22Rv1 (cell line): ENCODE measurements at regions not wholly inside any gene's neighbourhood (a gene's known extent, or its start where the extent isn't known, plus 50 kb on each side); places are given as distances from the start of the nearest gene placed in this dataset.

Experiments
- H3K27ac ChIP-seq: fragments of 450-650 bp; 2 replicates; pipeline ENCODE4 v1.5.1; 2017
- ZFX ChIP-seq: fragments of 450-650 bp; IDR thresholded peaks from 2 replicates; pipeline ENCODE4 v1.6.1; 2017; ENCODE audit warnings: antibody characterized with exemption, borderline replicate concordance
- TF ChIP-seq, protein P1 (sequence below): fragments of 450-650 bp; IDR thresholded peaks from 2 replicates; pipeline ENCODE4 v1.5.1; 2017; ENCODE audit warnings: mild to moderate bottlenecking

DNA sequence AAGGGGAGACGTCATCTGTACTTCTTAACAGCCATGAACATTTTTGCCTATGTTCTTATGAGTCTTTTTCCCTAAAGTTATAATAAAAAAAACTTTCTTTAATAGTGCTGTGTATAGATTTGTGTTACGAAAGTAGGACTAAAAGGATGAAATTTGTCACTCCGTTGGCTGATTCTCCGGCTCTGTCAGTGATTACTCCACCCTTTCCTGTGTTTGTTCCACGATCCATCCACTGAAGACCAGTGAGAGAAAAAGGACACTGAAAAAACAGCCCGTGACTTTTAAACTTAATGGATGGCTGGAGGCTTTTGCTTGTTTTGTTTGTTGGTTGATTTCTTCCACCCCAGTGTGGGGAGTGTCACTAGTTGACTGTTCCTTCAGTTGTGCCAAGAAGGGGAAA lies 232.0 kb upstream of the NOX3 start:
- no peak overlapping the region for H3K27ac ChIP-seq
- TF ChIP-seq, protein P1, sequence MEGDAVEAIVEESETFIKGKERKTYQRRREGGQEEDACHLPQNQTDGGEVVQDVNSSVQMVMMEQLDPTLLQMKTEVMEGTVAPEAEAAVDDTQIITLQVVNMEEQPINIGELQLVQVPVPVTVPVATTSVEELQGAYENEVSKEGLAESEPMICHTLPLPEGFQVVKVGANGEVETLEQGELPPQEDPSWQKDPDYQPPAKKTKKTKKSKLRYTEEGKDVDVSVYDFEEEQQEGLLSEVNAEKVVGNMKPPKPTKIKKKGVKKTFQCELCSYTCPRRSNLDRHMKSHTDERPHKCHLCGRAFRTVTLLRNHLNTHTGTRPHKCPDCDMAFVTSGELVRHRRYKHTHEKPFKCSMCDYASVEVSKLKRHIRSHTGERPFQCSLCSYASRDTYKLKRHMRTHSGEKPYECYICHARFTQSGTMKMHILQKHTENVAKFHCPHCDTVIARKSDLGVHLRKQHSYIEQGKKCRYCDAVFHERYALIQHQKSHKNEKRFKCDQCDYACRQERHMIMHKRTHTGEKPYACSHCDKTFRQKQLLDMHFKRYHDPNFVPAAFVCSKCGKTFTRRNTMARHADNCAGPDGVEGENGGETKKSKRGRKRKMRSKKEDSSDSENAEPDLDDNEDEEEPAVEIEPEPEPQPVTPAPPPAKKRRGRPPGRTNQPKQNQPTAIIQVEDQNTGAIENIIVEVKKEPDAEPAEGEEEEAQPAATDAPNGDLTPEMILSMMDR: no peak
- no peak for TF ChIP-seq ZFX

DNA sequence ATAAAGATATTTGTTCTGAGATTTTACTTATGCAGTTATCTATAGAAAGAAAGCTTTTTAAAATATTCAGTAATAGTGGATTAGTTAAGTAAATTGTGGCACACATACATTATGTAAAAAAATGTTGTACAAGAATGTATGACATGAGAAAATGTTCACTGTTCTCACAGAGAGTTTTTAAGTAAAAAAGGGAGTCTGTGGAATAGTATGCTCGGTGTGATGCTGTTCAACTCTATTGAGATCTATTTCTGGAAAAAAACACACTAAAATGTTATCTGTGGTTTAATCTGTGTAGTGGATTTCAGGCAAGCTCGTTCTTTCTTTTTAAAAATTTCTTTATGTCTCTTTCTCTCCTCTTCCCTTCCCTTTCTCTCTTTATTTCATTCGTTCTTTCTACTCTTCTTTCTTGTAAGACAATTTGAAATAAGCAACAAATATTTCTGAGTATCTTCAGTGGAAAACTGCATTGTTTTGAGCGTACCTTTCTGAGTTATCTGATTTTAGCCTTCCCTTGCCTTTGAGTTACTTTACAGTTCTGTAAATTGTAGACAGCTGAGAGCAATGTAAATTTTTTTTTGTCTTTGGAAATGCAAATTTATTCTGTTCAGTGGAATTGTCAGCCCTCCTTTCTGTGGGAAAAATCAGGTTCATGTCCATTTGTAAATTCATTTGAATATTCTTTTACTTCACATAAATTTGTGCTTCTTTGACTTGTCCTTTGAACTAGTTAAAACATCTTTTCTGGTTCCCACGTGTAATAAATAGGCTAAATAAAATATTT lies 229.0 kb upstream of the NOX3 start:
- no peak overlapping the region for H3K27ac ChIP-seq
- TF ChIP-seq ZFX: no peak
- TF ChIP-seq, protein P1: no peak

DNA sequence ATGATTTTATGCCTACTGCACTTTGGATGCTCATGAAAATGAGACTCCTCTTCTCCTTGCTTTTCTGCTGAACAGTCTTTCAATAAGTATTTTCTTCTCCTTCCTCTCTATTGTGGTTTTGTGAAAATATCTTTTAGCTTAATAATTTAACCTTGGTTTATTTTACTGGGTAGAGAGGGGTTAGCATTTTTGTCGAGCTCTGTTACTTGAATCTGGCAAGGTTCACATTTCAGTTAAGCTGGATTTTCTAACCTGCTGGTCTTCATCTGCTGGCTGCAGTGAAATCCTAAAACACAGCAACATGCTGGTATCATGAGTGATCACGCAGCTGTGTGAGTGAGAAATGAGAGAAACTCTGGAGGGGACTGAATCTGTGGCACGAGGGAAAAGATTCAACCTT lies 222.7 kb upstream of the NOX3 start:
- no peak overlapping the region for H3K27ac ChIP-seq
- TF ChIP-seq, protein P1: no peak
- TF ChIP-seq ZFX: no peak

DNA sequence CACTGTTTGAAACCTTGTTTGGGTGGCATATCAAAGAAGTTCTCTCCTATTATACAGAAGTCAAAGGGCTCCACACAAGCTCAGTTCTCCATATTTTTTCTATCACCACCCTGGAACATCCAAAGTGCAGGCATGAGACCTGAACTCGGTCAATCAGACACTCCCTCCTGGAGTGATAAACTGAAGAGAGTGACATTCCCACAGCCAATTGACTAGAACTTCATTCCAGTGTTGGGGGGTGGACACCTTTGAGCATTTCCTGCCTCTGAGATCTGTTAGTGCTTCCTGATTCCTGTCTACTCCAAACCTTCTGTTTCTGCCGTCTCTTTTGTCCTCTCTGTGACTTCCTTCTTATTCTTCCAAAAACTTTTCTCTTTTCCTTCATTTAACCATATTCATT lies 220.7 kb upstream of the NOX3 start:
- TF ChIP-seq, protein P1: no peak
- no peak for TF ChIP-seq ZFX
- H3K27ac ChIP-seq: no peak overlapping the region

DNA sequence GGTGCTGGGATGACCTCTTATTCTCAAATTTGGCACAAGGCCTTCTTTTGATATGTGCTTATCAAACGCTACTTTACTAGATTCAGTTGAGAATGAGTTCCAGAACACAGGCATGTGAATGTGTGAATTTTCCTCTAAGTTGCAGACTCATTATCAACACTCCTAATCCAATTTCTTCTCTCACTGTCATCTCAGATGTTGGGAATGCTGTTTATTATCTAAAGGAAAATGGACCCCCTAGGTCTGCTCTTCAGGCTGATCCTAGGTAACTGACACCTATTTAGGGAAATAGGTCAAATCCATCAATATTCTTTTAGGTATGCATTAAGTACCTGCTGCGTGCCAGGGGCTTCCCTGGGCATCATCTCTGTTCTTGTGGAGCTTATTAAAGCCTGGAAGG lies 215.0 kb upstream of the NOX3 start:
- H3K27ac ChIP-seq: no peak overlapping the region
- TF ChIP-seq, protein P1: no peak
- no peak for TF ChIP-seq ZFX

DNA sequence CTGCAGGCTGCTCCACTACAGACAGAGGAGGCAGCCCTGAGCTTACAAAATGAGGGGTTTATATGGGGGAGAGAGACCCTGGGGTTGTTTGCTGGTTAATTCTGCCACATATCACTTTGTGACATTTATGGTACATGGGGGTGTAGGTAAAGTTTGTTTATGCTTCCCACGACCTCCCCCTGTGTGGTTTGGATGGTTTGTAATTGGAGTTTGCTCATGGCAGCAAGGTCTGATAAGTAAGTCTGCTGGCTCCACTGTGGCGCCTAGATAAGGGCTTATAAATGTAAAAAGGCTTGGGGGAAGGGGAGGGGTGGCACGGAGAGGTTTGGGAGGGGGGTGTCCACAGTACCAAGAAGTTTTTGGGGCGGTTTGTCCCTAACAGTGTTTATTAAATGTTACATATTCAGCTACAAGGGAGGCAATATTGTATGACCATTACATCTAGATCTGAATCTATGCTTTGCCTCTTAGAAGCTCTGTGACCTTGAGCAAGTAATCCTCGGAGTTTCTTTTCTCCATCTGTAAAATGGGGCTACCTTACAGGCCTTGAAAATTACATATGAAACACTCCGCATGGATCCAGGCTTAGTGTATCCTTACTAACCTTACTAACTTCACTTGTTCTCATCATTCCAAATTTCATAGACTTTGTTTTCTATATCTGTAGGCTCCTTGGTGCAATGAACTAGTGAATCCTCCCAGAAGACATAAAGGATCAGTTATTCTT lies 204.8 kb upstream of the NOX3 start:
- TF ChIP-seq ZFX: no peak
- TF ChIP-seq, protein P1: no peak
- H3K27ac ChIP-seq: no peak overlapping the region

DNA sequence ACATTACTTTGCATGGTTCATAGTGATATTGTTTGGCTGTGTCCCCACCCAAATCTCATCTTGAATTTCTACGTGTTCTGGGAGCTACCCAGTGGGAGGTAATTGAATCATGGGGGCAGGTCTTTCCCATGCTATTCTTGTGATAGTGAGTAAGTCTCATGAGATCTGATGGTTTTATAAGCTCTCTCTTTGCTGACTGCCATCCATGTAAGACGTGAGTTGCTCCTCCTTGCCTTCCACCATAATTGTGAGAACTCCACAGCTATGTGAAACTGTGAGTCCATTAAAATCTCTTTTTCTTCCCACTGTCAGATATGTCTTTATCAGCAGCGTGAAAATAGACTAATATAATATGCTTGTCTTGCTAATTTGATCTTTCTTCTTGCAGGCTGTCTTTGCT lies 200.4 kb upstream of the NOX3 start:
- H3K27ac ChIP-seq: no peak overlapping the region
- TF ChIP-seq ZFX: no peak
- TF ChIP-seq, protein P1: no peak
